COR-L47 (cell line): ENCODE measurements at regions not wholly inside any gene's neighbourhood (a gene's known extent, or its start where the extent isn't known, plus 50 kb on each side); places are given as distances from the start of the nearest gene placed in this dataset.
A peak's percentile ranks its signal among the peaks of the same experiment; 100 is the strongest.

ENCODE experiments used
- DNase-seq: peaks from one replicate; lab custom pipeline; 2025; lab: John Stamatoyannopoulos, UW

DNA sequence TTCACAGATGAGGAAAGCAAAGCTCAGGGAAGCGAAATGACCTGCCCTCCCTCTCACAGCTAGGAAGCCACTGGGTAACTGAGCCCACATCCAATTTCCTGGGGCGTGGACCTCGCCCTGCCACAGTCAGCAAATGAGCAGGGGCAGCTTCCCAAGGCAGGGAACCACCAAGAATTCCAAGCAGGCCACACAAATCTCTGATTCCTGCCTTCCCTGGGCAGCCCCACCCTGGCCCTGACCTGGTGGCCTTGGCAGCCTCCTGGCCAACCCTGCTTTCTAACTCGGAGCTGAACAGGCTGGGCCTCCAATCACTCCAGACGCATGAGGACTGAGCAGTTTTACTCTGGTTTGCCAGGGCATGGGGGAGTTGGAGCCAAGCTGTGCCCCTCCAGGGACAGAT is 203.7 kb upstream of the TLE3 start:
- no peak for DNase-seq

DNA sequence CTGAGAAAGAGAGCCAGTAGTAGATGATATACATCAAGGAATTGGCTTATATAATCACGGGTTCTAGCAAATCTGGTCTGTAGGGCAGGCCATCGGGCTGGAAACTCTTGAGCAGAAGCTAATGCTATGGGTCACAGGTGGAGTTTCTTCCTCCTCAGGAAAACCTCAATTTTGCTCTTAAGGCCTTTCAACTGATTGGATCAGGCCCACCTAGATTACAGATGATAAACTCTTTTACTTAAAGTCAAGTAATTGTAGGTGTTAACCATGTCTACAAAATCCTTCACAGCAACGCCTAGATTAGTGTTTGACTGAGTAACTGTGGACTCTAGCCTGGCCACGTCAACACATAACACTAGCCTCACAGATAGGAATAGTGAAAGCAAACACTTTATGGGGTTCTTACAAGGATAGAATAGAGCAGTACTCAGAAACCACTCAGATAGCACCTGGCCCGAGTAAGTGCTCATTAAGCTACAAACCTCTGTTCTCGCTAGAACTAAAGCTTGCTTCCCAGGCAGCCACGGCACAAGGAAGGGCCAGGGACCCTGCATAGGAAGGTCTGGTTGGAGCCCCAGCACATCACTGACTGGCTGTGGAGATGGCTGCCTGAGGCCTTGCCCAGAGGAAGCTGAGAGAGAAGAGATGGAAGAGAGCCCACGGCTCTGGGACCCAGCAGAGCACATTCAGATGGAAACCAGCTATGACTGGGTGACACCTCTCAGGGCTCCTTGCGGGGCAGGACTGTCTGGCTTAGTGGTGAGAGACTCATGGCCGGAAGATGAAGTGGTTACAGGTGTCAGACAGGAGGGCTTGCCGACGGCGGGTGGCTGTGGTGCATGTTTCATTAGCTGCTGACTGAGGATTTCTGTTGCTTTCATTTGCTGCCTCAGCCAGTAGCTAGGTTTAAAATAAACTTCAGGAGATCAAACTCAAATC is 202.5 kb upstream of the TLE3 start:
- no peak for DNase-seq

DNA sequence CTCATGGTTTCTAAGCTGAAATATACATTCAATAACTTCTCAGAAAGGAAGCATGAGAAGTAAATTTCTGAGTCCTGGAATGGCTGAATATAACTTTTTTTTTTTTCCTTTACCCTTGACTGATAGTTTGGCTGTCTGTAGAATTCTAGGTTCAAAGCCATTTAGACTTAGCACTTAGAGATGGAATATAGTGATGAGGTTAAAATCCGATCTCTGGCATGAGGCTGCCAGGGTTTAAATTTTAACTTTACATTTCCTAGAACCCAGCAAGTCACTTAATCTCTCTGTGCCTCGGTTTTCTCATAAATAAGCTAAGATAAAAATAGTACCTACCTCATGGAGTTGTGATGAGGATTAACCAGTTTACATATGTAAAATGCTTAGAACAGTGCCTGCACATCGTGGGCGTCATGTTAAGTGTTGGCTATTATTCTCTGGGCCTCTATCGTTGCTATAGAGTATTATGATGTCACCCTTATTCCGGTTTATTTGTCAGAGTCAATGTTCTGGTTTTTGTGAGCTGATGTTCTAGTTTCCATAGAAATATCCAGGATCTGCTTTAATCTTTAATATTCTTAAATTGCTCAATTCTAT is 199.8 kb upstream of the TLE3 start:
- no peak for DNase-seq

DNA sequence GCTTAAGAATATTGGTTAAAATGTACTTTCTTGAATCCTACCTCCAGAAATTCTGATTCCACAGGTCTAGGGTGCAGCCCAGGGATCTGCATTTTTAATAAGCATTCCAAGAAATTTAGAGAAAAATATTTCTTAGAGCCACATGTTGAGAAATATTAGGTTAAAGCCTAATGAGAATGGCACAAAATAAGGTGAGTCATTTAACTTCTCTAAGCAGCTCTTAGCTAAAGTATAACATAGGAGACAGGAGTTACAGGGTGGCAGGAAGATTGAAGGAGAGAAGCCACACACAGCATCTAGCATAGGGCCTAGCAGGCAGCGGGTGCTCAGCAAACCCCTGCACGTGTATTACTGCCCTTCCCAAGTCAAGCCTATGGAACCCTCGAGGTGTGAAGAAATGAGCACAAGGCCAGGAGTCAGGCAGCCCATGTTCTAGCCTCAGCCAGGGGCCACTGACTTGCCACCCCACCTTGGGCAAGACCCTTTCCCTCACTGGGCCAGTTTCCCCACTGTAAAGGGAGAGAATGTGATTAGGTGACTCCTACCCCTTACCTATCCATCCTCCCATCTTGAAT is 197.1 kb upstream of the TLE3 start:
- DNase-seq: no peak

DNA sequence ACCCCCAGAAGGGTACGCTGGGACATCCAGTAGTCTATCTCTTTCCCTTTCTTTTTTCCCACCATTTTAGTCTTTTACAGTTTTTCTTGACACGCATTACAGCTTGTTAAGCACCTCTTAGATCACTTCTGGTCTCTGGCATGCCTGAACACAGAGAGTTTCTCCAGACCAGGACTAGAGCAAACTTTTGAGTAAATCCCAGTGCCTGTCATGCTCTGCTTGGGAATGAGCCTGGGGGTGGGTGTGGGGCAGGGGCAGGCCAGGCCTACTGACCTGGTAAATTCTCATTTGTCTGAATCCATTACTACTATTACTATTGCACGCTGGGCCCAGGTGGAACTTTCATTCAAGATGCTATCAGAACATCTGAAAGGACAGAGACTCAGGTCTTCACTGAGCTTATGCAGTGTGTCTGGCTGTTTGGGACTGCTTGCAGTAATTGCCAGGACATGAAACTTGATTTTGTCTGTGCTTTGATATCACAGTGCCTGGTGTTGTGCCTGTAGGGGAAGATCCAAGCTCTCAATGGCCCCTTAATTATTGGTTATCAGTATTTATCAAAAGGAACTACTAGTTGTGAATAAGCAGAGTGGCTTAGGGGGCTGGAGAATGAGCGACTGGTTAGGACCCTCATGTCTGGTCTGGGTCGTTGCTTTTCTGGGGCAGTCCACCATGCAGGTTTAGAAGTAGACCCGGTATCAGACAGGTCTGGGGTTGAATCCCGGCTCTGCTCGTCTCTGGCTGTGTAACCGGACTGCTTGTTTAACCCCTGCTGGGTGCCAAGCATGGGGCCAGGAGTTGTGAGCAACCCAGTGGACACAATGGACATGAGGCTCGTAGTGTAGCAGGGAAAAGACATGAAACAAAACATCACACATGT is 196.1 kb upstream of the TLE3 start:
- no peak for DNase-seq

DNA sequence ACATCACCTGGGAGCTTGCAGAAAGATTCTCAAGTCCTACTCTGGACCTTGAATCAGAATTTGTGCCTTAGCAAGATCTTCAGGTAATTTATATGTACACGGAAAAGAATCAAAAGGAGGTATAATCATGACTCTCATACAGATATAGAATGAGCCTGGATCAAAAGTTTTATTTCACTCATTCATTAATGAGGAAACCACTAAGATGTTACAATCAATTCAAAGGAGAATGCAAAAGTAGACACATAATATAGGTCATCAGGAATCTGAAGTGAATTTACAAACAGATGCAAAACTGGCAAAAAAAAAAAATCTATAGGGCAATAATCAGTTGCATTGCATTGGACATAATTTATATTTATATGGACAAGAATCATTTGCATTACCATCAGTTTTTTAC is 195.4 kb upstream of the TLE3 start:
- DNase-seq: no peak

DNA sequence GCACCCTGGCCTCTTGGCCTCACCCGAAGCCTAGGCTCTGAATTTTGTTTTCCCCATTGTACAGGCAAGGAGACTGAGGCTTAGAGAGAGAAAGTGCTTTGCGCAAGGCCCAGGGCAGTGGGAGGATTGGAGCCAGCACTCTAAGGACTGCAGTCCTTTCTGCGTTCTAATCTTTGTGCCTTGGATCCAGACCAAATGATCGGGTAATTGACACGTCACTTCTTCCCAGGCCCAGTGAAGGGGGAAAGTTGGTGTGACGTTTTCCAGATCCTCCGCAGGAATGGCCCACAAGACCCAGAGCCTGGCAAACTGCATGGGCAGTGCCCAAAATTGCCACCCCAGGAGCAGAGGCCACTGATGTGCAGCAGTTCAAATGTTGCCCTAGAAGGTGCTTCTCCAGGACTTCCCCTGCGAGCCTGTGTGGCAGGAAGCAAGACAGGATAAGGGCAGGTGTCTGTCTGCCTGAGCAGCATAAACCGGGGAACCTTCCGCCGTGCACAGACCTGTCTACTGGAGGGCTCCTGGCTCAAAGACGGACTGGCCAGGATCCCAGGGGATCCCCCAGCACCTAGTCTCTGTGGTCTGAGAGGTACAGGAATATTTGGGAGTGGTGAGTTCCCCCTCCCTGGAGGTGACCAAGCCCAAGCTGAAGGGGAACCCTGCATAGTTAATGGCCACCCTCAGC is 194.5 kb upstream of the TLE3 start:
- DNase-seq: no peak

DNA sequence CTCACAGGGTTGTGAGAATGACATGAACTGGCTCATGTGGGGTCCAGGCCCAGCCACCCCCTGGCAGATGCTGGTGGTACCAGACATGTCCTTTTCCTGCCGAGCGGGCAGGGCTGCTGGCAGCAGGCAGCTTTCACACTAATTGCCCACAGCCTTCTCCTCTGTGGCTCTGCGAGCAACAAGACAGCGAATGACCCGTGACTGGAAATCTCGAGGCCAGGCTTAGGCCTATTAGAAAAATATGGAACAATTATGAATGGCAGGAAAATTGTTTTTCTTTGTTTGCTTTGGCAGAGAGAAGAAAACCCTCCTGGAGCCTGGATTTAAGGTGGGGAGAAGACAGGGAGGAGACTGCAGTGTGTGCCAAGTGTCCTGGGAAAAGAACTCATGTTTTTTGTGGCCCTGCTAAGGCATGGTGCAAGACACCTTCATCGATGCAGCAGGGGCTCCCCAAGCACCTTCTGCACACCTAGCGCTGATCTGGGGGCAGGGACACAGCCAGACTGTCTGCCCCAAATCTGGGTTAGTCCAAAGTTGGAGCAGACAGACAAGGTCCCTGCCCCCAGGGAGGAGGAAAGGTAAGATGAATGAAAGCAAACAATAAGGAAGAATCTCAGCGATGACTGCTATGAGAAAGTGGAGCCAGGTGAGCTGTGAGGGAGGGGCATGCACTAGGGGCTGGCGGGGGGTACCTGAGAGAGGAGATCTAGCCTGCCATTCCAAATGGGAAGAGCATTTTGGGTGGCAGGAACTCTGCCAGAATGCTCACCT is 193.8 kb upstream of the TLE3 start:
- DNase-seq: peak; percentile 66

- no peak for DNase-seq
Measured at GRCh38 chr15:70290708-70291107, 193.0 kb upstream of the TLE3 start.

DNA sequence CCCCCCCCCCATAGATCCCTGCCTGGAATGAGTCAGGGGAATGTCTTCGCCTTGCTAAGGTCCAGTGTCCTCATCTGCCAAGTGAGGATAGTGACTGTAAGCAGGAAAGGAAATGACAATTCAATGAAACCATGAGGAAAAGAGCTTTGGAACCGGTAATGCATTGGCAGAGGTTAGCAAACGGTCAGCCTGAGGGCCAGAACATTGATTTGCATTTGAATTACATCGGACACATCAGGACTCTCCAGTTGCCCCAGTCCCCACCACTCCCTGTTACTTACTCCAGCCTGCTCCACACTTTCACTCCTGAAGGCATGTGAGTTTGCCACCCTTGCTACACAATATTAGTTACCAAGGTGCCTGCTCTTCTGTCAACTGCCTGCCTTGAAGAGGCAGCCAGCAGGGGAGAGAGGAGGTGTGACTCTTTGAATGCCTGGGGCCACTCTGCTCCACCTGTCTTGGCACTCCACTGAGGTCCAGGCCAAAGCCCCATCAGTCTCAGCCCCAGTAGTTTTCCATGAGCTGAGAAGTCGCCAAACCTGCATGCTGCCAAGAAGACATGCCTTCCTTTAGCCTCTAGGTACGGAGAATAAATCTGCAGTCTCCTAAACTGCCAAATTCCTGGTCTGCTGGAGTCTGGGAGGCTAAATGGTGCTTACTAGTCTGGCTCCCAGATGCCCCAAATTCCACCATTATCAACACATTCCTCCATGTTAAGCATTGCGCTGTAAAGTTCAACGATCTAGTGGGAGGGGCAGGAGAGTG is 191.7 kb upstream of the TLE3 start:
- DNase-seq: no peak

- DNase-seq: no peak
Measured at GRCh38 chr15:70286113-70286806, 188.5 kb upstream of the TLE3 start.

GRCh38 chr15:70284438-70285214 is 186.9 kb upstream of the TLE3 start:
- no peak for DNase-seq

GRCh38 chr15:70283511-70283910 is 185.8 kb upstream of the TLE3 start:
- no peak for DNase-seq

- no peak for DNase-seq
Measured at GRCh38 chr15:70281811-70282307, 184.1 kb upstream of the TLE3 start.

GRCh38 chr15:70281261-70281810 is 183.6 kb upstream of the TLE3 start:
- no peak for DNase-seq

DNA sequence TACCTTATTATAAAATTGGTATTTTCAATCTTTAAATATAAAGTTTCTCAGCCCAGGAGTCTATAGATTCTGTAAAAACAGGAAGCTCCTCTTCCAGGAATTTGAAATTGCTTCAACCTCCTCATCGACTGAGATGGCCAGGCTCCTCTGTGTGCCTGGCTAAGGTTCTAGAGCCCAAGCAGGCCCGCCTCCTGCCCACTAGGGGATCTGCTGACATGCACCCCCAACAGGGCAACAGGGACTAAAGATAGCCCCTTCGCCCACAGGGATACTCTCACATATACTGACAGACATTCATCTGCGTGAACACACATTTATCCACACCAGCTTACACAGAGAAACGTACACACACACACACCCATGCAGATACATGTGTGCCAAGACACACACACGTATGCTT is 183.1 kb upstream of the TLE3 start:
- no peak for DNase-seq

GRCh38 chr15:70279096-70279495 is 181.4 kb upstream of the TLE3 start:
- DNase-seq: no peak

GRCh38 chr15:70278644-70279043 is 180.9 kb upstream of the TLE3 start:
- no peak for DNase-seq
